Stomach (tissue), 8 donors: ENCODE measurements at regions not wholly inside any gene's neighbourhood (a gene's known extent, or its start where the extent isn't known, plus 50 kb on each side); places are given as distances from the start of the nearest gene placed in this dataset.

ENCODE experiments used
- DNase-seq, 2 donors: peaks; one replicate each; pipeline versions ENCODE4 v3.0.0 to v3.0.0-alpha.2; 2013 to 2019
- H3K27ac ChIP-seq, 5 donors: fragments of 200-600 bp in 4 of 5; sonication (generic) in 4 of 5; one replicate each; pipeline ENCODE4 v1.5.1; 2013 to 2019; ENCODE audit warnings: mild to moderate bottlenecking in 1 of 5, moderate library complexity in 1 of 5
- H3K27me3 ChIP-seq, 3 donors: fragments of 200-600 bp; sonication (generic); one replicate each; pipeline ENCODE4 v1.5.1; 2017 to 2019; ENCODE audit warnings: mixed run types in 1 of 3
- H3K36me3 ChIP-seq, 4 donors: fragments of 200-600 bp; sonication (generic); 1 replicate in 3 of 4; 2 replicates in 1 of 4; pipeline ENCODE4 v1.5.1; 2016 to 2019
- H3K4me1 ChIP-seq, 4 donors: fragments of 200-600 bp; sonication (generic); one replicate each; pipeline ENCODE4 v1.5.1; 2016 to 2019
- H3K4me3 ChIP-seq, 4 donors: fragments of 200-600 bp; sonication (generic) in 3 of 4; one replicate each; pipeline ENCODE4 v1.5.1; 2016 to 2019; ENCODE audit warnings: mild to moderate bottlenecking in 1 of 4
- H3K9me3 ChIP-seq, 4 donors: fragments of 200-600 bp; sonication (generic); one replicate each; pipeline ENCODE4 v1.5.1; 2016 to 2019
- EP300 ChIP-seq: sonication (generic); formaldehyde crosslinking; IDR thresholded peaks from one replicate; pipeline ENCODE4 v1.6.1; 2017; ENCODE audit warnings: antibody characterized with exemption
- POLR2A ChIP-seq, 4 donors: fragments of 450-650 bp; IDR thresholded peaks; one replicate each; pipeline ENCODE4 v1.6.1; 2016; ENCODE audit warnings: antibody characterized with exemption in 4 of 4, control low read depth in 2 of 4, mild to moderate bottlenecking in 1 of 4, moderate library complexity in 1 of 4
- POLR2AphosphoS5 ChIP-seq, 3 donors: sonication (generic); formaldehyde crosslinking; IDR thresholded peaks; one replicate each; pipeline ENCODE4 v1.6.1; 2016; ENCODE audit warnings: antibody characterized with exemption in 3 of 3
- WGBS, 5 donors: extraction: QIAGEN DNeasy Blood & Tissue Kit in 3 of 5; methylation state at CpG; one replicate each; pipeline versions ENCODE4 v1.1.5 to v1.1.7; 2013 to 2018; 5-methylcytosine and 5-hydroxymethylcytosine counted together
- intact Hi-C: fragments of 100-400 bp; cut with DNase I; formaldehyde crosslinking; loops from one replicate; pipeline ENCODE4 v1.15.1; 2023; ENCODE audit warnings: low total_unique reads
- TF ChIP-seq, protein P1 (sequence below), 7 experiments: fragments of 450-650 bp in 4 of 7; fragments of 200-600 bp in 3 of 7; sonication (generic) in 3 of 7; IDR thresholded peaks; one replicate each; pipeline ENCODE4 v1.5.1; 2016 to 2019; ENCODE audit warnings: antibody characterized with exemption in 7 of 7, control low read depth in 2 of 7, mild to moderate bottlenecking in 1 of 7
- donor health status: healthy with polysubstance abuse.
- donor health status: Bipolar disorder and iron deficiency.
- donor health status: healthy.

DNA sequence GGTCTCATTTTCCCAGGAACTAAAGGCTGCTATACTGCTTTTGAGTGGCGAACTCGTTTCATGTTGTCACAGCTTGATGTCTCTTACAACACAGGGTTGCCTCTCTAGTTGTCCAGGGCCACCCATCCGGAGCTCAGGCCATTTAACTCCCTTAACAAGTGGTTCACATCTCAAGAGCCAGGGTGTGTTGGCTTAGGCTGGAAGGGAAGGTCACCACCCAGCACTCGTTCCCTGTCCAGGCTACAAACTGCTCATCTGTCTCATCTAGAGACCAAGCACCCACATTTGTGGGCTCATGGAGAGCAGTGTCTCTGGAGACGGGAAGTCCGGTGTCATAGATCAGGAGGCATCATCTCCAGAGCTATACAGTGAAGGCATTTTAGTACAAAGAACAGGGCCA, 106.8 kb upstream of the EXOC2 start:
- Histone ChIP-seq H3K36me3 (no peaks in the 10 kb centered on the region), H3K9me3 (no peaks in the 10 kb centered on the region), H3K4me3 (no peak overlapping the region), H3K27me3 (peaks cover 0 to 16% (median 2%) of the 10 kb centered on the region in 3 donors), H3K27ac (no peak overlapping the region), H3K4me1 (peaks cover 0 to 6% (median 0%) of the 10 kb centered on the region in 4 donors)
- DNase-seq, result no peak
- 83 to 88% (median 86%) methylated on average over 5 to 6 of the region's 6 CpGs for WGBS, 5 donors
- intact Hi-C loops, result no loop called here
- no peak for TF ChIP-seq POLR2AphosphoS5 (IDR thresholded peaks at IDR 0.05)
- TF ChIP-seq, protein P1, sequence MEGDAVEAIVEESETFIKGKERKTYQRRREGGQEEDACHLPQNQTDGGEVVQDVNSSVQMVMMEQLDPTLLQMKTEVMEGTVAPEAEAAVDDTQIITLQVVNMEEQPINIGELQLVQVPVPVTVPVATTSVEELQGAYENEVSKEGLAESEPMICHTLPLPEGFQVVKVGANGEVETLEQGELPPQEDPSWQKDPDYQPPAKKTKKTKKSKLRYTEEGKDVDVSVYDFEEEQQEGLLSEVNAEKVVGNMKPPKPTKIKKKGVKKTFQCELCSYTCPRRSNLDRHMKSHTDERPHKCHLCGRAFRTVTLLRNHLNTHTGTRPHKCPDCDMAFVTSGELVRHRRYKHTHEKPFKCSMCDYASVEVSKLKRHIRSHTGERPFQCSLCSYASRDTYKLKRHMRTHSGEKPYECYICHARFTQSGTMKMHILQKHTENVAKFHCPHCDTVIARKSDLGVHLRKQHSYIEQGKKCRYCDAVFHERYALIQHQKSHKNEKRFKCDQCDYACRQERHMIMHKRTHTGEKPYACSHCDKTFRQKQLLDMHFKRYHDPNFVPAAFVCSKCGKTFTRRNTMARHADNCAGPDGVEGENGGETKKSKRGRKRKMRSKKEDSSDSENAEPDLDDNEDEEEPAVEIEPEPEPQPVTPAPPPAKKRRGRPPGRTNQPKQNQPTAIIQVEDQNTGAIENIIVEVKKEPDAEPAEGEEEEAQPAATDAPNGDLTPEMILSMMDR (IDR thresholded peaks at IDR 0.05), result no peak

DNA sequence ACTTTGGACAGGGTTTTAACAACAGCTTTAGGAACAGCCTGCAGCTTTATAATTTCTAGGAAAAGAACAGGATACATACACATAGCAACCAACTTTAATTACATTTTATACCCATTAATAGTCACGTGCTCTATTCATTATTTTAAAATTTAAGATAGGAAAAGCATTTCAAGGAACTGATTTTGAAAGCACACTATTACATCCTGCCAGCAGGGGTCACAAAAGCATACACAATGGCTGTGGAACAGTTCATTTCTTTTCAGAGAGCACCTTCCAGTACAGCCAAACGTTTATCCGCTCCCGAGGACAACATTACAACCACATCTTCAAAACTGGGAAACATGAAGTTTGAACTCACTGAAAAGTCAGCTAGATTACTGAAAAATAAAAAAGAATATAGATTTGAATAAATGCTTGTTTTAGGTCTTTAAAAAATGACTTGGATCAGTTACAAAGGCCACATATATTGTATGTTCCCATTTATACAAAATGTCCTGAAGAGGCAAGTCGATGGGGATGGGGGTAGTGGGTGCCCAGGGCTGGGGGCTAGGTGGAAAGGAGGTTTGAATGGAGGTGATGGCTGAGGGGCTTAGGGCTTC, 104.6 kb upstream of the EXOC2 start:
- DNase-seq, result peak; percentile 52 to 86
- no peak for TF ChIP-seq POLR2A (IDR thresholded peaks at IDR 0.05)
- TF ChIP-seq, protein P1 (IDR thresholded peaks at IDR 0.05), result peak in 5 of 7 experiments; percentile 67 to 87 (median 80)
- peak in 1 of 3 donors; percentile 73 for TF ChIP-seq POLR2AphosphoS5 (IDR thresholded peaks at IDR 0.05)
- 6 to 9% (median 7%) methylated on average over 5 of the region's 5 CpGs for WGBS, 5 donors
- Histone ChIP-seq H3K4me3 (no peak overlapping the region), H3K9me3 (no peaks in the 10 kb centered on the region), H3K27ac (no peak overlapping the region), H3K27me3 (peaks cover 0 to 21% (median 2%) of the 10 kb centered on the region in 3 donors), H3K4me1 (peaks cover 0 to 6% (median 0%) of the 10 kb centered on the region in 4 donors), H3K36me3 (no peaks in the 10 kb centered on the region)
- intact Hi-C loops, result no loop called here

DNA sequence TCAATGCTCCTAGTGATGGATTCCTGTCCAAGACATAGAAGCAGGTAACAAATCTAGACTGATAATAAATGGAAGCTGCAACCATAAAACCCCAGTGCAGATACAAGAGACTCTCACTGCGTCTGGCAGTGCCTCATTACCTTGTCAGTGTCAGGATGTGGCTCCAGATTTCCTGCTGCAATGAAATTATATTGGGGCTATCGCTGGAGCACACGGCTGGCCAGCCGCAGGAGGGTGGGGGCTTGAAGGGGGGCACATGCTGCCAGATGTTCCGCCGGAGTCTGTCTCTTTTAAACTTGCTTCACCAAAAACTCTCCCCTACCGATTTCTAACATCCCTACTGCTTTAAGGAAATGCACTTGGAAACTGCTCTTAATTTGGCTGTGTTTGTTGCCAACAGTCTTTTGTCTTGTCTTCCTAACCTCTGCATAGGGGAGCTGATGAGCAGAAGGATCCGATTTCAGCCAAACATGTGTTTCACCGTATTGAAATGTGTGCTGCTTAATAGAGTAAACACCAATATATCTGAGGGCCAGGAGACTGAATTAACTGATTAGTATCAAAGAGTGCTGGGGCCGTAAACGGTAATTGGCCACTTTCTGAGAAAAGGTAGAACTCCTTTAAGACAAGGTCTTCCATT, 102.2 kb upstream of the EXOC2 start:
- Histone ChIP-seq H3K4me3 (no peak overlapping the region), H3K4me1 (peaks cover 0 to 6% (median 0%) of the 10 kb centered on the region in 4 donors), H3K9me3 (no peaks in the 10 kb centered on the region), H3K27me3 (peaks cover 0 to 30% (median 2%) of the 10 kb centered on the region in 3 donors), H3K36me3 (no peaks in the 10 kb centered on the region), H3K27ac (no peak overlapping the region)
- TF ChIP-seq, protein P1 (IDR thresholded peaks at IDR 0.05), result no peak
- TF ChIP-seq POLR2AphosphoS5 (IDR thresholded peaks at IDR 0.05) (no peak), EP300 (no peak), POLR2A (IDR thresholded peaks at IDR 0.05) (no peak)
- 38 to 47% (median 43%) methylated on average over 11 of the region's 11 CpGs for WGBS, 5 donors
- no peak for DNase-seq
- intact Hi-C loops, result no loop called here

DNA sequence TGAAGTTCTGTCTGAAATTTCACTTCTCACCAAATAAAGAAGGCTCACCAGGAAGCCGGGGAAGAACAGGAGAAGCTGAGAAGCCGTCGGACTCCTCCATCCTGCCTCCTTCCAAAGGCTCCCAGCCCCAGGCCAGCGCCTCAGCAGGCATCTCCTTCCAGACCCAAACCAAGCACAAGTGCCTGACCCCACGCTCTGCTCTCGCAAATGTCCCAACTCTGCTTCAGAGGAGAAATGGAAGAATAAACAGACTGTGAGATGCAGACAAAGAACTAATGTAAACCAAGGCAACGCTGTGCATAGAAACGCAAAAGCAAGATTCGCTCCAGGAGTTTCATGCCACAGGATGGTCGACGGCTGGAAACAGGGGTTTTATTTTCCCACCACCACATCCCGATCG, 100.3 kb upstream of the EXOC2 start:
- H3K4me3 ChIP-seq, result no peak overlapping the region
- TF ChIP-seq EP300 (no peak), POLR2AphosphoS5 (IDR thresholded peaks at IDR 0.05) (no peak), POLR2A (IDR thresholded peaks at IDR 0.05) (no peak)
- TF ChIP-seq, protein P1 (IDR thresholded peaks at IDR 0.05), result no peak
- H3K27me3 ChIP-seq, result peaks cover 0 to 31% (median 2%) of the 10 kb centered on the region in 3 donors
- H3K27ac ChIP-seq, result no peak overlapping the region
- intact Hi-C loops, result no loop called here
- H3K4me1 ChIP-seq, result peaks cover 0 to 6% (median 0%) of the 10 kb centered on the region in 4 donors
- no peak for DNase-seq
- no peaks in the 10 kb centered on the region for H3K36me3 ChIP-seq
- 68 to 79% (median 79%) methylated on average over 13 of the region's 13 CpGs for WGBS, 5 donors
- H3K9me3 ChIP-seq, result no peaks in the 10 kb centered on the region
